Activated T-cell treated with anti-CD3 and anti-CD28 coated beads for 24 hours (primary cell): ENCODE measurements at regions not wholly inside any gene's neighbourhood (a gene's known extent, or its start where the extent isn't known, plus 50 kb on each side); places are given as distances from the start of the nearest gene placed in this dataset.
"Not testable (repeated sequence)": the region's sequence is repeated elsewhere in the genome, so short reads cannot be mapped to it uniquely, and the experiment has no call there.

ENCODE experiments used
- DNase-seq: peaks from one replicate; pipeline ENCODE4 v3.0.0-alpha.2; 2020; ENCODE audit warnings: low read depth

GRCh38 chr2:121818546-121818945 is 63.1 kb downstream of the TSN start:
- no peak for DNase-seq

DNA sequence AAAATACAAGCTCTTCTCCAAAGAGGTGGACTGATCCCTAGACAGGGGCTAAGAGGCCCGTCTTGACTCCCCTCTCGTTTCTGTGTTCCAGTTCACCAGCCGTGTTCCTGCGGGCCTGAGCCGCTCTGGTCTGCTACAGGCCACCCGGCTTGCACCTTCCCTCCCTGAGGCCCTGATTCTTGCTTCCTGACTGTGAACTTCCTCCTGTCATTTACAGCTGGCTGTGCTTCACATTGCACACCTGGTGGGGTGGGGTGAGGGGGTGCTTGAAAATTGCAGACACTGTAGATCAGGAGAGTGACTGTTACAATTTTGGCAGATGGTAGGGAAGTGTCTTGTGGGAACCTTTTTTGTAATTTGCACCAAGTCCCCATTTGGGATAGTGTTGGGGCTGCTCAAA is 64.4 kb downstream of the TSN start:
- no peak for DNase-seq

GRCh38 chr2:121821476-121822158 is 66.2 kb downstream of the TSN start:
- no peak for DNase-seq

GRCh38 chr2:121824264-121824663 is 68.8 kb downstream of the TSN start:
- no peak for DNase-seq

DNA sequence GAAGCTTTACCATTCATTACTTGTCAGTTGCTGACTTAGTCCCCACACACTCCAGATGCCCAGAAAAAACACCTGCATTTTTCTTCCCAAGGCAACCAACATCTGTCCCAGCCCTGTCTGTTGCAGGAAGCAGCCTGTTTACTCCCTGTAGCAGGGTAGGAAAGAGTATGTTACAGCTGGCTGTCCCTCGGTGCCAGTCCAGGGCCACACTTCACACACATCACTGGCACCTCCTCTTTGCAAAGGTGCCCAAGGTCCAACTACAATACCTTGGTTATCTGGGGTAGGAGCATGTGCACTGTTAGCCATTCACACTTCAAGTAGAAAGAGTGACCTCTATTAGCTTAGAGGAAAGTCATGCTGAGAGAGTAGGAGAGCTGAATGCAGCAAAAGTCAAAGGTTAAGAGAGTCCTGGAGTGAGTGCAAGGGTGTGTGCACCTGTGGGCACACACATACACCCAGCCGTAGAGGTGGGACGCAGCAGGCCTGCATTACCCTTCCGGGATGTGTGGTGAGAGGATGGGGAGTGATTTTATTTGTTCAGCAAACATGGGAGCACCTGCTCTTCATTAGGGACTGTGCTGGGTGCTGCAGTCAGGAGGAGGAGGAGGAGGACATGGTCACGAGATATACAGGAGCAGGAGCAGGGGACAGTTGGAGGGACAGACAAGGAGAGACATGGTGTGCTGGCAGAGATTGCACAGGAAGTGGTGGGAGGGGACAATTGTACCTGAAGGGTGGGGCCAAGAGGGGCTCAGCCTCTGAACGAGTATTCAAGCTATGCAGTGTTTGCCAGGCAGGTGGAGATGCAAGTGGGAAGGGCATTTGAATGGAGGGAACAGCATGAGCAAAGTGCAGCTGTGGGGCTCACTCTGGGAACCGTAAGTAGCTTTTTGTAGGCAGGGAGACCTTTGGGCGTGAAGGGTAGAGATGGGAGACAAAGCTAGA is 69.8 kb downstream of the TSN start:
- no peak for DNase-seq

DNA sequence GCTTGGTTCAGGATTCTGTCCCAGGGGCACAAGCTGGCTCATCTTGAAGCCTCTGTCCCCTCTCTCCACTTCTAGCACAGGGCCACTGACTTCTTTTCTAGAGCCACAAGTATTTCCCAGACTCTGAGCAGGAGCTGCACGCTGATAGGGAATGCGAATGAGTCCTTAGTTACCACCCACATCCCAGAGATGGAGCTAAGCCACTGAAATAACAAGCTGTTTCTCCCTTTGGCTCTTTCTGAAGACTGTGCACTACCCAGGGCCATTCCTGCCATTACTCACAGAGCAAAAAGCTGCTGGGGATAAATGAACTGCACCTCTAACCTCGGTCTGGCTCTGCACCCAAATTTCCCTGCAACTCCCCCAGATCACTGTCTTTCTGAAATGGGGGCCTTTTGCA is 70.6 kb downstream of the TSN start:
- no peak for DNase-seq

DNA sequence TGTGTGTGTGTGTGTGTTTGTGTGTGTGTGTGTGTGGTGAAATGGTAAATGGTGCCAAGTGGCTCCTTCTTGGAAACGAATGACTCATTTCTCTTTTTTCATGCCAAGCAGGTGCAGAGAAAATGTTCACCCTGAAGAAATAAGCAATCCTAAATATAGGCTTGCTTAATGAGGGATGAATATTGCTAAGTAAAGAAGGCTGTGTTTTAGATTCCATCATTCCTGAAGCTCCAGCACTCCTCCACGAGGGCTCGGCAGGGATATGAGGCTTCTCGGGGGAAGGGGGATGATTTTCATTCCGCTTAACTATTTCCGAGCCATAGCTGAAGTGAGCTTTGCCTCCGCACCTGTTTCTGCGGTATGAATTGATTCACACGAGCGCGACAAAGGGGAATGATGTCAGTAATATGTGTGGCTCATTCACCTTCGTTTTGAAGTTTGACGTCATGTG is 72.9 kb downstream of the TSN start:
- DNase-seq: no peak

DNA sequence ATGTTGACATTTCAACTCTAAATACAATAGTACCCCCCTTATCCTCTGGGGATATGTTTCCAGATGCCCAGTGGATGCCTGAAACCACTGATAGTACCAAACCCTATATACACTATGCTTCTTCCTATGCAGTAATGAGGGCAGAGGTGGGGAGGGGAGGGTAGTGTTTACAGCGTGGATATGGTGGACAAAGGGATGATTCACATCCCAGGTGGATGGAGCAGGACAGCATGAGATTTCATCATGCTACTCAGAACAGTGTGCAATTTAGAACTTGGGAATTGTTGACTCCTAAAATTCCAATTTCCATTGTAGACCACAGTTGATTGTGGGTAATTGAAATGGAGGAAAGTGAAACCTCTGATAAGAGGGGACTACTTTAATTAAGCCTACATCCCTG is 75.4 kb downstream of the TSN start:
- DNase-seq: no peak

GRCh38 chr2:121831841-121832240 is 76.4 kb downstream of the TSN start:
- no peak for DNase-seq

GRCh38 chr2:121832412-121833357 is 77.2 kb downstream of the TSN start:
- no peak for DNase-seq

- no peak for DNase-seq
These were observed 77.9 kb downstream of the TSN start for GRCh38 chr2:121833358-121833723.

- no peak for DNase-seq
These were observed 81.2 kb downstream of the TSN start for GRCh38 chr2:121836611-121837010.

GRCh38 chr2:121837591-121837990 is 82.1 kb downstream of the TSN start:
- no peak for DNase-seq

DNA sequence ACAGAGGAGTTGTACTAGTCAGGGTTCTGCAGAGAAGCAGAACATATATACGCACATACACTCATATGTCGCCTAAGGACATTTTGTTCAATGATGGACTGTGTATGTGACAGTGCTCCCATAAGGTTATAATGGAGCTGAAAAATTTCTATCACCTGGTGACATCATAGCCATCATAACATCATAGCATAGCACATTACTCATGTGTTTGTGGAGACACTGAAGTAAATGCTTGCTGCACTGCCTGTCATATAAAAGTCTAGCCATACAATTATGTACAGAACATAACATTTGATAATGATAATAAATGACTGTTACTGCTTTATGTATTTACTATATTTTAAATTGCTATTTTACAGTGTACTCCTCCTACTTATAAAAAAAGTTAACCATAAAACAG is 83.1 kb downstream of the TSN start:
- DNase-seq: no peak

GRCh38 chr2:121839584-121839983 is 84.1 kb downstream of the TSN start:
- DNase-seq: no peak

DNA sequence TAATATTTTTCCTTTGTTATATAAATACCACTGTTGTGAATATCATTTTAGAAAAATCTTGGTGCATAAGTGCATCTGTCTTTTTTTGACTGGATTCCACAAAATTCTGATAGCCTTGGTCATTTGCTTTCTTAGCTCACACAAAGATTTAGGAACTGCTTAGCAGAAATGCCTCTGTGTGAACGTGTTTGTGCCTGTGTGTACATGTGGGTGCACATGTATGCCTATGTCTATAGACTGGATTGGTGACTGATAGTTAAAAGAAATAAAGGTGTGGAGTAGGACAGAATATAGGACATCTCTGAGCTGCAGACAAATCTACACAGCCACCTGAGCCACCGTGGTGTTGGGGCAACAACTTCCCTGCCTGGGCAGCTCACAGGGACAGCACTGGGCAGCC is 93.8 kb downstream of the TSN start:
- DNase-seq: no peak

DNA sequence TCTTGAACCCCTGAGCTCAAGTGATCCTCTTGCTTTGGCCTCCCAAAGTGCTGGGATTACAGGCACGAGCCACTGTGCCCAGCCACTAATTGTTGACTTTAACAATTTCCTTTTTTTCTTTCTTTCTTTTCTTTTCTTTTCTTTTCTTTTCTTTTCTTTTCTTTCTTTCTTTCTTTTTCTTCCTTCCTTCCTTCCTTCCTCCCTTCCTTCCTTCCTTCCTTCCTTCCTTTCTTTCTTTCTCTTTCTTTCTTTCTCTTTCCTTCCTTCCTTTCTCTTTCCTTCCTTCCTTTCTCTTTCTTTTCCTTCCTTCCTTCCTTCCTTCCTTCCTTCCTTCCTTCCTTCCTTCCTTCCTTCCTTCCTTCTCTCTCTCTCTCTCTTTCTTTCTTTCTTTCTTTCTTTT is 97.7 kb downstream of the TSN start:
- not testable (repeated sequence) for DNase-seq

- DNase-seq: no peak
These were observed 100.1 kb downstream of the TSN start for GRCh38 chr2:121855510-121855909.

- no peak for DNase-seq
These were observed 100.9 kb downstream of the TSN start for GRCh38 chr2:121856360-121856759.

GRCh38 chr2:121858369-121858768 is 102.9 kb downstream of the TSN start:
- no peak for DNase-seq

DNA sequence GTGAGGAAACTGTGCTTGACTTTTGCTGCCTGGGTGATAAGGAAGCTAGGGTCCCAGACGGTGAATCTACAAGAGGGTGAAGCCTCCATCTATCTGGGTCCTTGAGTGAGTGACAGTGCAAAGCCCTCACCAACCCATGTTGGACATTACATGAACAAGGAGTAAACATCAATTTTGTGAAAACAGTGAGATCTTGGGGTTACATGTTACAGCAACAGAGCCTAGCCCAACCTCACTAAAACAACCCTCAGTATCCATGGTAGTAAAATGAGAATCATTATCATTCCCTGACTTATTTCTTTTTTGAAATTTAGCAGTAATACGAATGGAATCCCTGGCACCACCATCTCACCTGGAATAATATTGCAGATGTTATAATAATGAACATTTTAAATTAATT is 103.4 kb downstream of the TSN start:
- no peak for DNase-seq

DNA sequence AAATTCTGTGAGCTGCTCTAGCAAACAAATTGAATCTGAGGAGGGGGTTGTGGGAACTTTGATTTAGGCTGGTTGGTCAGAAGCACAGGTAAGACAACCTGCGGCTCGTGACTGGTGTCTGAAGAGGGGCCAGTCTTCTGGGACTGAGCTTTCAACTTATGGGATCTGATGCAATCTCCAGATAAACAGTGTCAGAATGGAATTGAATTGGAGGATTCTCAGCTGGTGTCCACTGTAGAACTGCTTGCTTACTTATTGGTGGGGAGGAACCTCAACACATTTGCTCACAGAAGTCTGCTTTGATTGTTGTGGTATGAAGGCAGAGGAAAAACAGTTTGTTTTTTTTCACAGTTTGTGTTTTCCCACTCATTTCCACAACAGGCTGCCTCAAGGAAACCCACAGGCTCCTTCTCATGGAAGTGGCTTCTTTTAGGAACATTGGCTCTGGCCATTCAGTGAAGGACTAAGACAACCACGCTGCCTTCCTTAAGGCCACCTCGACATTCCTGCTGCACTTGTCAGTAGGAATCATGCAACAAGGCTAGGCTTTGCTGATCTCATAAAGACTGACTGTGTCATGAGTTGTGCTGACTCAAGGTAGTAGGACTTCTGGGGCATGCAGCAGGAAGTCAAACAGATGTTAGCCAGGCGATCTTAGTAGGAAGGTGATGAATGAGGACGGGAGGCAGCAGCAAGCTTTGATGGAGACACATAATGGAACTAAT is 104.7 kb downstream of the TSN start:
- no peak for DNase-seq
